ENCODE measurements at regions not wholly inside any gene's neighbourhood (a gene's known extent, or its start where the extent isn't known, plus 50 kb on each side); places are given as distances from the start of the nearest gene placed in this dataset.
A peak's percentile ranks its signal among the peaks of the same experiment; 100 is the strongest.

DNA sequence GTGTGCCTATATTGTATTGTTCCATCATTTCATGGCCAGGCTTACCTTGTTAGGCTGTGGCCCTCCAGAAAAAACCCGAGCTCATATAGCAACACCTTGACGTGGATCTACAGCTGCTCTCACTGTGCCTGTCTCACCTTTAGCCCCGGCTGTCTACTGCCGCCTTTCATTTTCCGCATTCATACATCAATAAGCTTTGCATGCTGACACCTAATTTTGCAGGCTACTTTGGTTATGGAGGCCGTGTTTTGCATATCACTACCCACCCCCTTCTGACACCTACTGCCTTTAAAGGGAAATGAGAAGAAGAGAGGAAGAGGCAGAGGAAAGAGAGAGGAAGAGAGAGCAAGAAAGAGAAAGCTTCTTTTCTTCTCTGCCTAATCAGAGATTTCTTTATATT, 702.9 kb downstream of the BCL11A start:
- TF ChIP-seq GATA3 (IDR thresholded peaks at IDR 0.05; ENCODE audit: low read depth, low read length) = no peak
- no peak for TF ChIP-seq GATA2 (IDR thresholded peaks at IDR 0.05; ENCODE audit: low read depth, low read length)

DNA sequence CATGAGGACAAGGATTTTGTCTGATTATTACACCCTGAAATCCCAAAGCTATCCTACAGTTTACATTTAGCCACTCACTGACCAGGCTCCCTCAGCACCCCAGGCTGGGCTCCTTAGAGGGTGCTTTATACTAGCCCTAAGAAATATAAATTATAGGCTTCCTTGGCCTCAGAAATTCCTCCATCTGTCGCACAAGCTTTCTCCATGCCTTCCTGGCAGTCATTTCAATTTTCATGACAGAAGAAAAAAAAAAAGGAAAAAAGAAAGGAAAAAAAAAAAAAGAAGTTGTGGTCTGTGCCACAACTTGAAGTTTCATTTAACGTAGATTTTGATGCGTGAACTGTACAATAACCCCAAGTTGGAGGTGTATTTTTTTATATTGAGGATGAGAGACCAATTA, 719.5 kb downstream of the BCL11A start:
- no peak for TF ChIP-seq GATA2 (IDR thresholded peaks at IDR 0.05; ENCODE audit: low read depth, low read length)
- no peak for TF ChIP-seq GATA3 (IDR thresholded peaks at IDR 0.05; ENCODE audit: low read depth, low read length)

- TF ChIP-seq GATA3 (IDR thresholded peaks at IDR 0.05; ENCODE audit: low read depth, low read length) (no peak), GATA2 (IDR thresholded peaks at IDR 0.05; ENCODE audit: low read depth, low read length) (no peak)
Measured at GRCh38 chr2:59830601-59831000, 722.9 kb downstream of the BCL11A start.

DNA sequence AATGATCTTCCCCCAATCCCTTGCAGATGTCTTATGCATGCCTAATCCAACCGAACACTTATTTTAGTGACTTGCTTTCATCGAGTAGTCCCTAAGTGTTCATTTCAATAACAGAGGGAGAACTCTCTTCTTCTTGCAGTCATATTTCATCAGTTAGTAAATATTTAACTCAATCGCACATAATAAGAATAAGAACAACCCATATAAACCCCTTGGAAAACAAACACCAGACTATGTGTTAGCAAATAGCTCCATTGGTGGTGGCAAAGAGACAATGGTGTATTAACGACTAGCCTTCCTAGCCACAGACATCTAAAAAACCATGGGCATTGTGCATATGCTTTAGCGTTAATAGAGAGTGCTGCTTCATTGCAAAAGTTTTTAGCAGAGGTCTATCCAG, 725.8 kb downstream of the BCL11A start:
- no peak for TF ChIP-seq GATA3 (IDR thresholded peaks at IDR 0.05; ENCODE audit: low read depth, low read length)
- TF ChIP-seq GATA2 (IDR thresholded peaks at IDR 0.05; ENCODE audit: low read depth, low read length) = no peak

- TF ChIP-seq GATA2 (IDR thresholded peaks at IDR 0.05; ENCODE audit: low read depth, low read length) = no peak
- no peak for TF ChIP-seq GATA3 (IDR thresholded peaks at IDR 0.05; ENCODE audit: low read depth, low read length)
Measured at GRCh38 chr2:59826177-59826576, 727.3 kb downstream of the BCL11A start.

DNA sequence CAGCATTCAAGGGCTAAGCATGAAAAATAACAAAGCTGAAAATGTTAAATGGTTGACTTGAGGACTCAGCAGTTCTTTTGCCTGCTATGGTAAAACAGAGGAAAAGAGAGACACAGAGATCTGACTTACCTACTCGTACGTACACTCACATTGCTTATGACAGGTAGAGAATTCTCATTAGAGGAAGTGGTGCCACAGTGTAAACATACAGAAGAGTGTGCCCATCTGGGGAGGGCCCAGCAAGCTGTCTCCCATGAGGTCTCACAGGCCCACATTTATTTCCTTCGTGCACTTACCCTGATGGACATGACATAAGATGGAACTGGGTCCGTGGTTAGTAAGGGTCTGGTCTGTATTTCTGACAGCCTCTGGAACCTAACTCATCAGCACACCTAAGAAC, 729.1 kb downstream of the BCL11A start:
- TF ChIP-seq GATA3 (IDR thresholded peaks at IDR 0.05; ENCODE audit: low read depth, low read length) (no peak), GATA2 (IDR thresholded peaks at IDR 0.05; ENCODE audit: low read depth, low read length) (no peak)

GRCh38 chr2:59816075-59816474, 737.4 kb downstream of the BCL11A start:
- TF ChIP-seq GATA2 (IDR thresholded peaks at IDR 0.05; ENCODE audit: low read depth, low read length) = no peak
- TF ChIP-seq GATA3 (IDR thresholded peaks at IDR 0.05; ENCODE audit: low read depth, low read length) = no peak

GRCh38 chr2:59806486-59806885, 747.0 kb downstream of the BCL11A start:
- TF ChIP-seq GATA3 (IDR thresholded peaks at IDR 0.05; ENCODE audit: low read depth, low read length) (no peak), GATA2 (IDR thresholded peaks at IDR 0.05; ENCODE audit: low read depth, low read length) (peak; percentile 38; the same call in 1 of the 2 replicates)

GRCh38 chr2:59804732-59805131, 748.7 kb downstream of the BCL11A start:
- no peak for TF ChIP-seq GATA2 (IDR thresholded peaks at IDR 0.05; ENCODE audit: low read depth, low read length)
- TF ChIP-seq GATA3 (IDR thresholded peaks at IDR 0.05; ENCODE audit: low read depth, low read length) = no peak

GRCh38 chr2:59803586-59803985, 749.9 kb downstream of the BCL11A start:
- TF ChIP-seq GATA3 (IDR thresholded peaks at IDR 0.05; ENCODE audit: low read depth, low read length) (no peak), GATA2 (IDR thresholded peaks at IDR 0.05; ENCODE audit: low read depth, low read length) (no peak)

DNA sequence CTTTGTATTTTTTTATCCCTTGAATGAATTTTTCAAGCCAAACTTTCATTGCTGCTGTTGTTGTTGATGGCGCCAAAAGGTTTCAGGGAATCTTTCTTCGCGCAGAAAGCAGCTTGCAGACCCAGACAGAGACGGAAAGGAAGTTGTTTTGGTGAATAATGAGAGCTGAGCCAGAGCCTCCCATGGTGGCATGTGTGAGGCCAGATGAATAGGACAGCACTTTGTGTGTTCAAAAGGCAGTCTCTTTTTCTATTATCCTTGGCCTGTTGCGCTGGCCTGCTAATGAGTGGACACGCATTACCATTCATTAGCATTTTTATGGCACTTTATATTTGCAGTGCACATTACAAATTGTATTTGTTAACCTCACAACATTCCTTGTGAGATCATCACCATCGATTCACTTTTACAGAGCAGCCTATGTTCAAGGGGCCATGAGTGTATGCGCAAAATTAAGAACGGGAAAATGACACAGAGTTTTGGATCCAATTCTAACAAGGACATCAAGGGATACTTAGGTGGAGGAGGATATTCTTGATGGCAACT, 754.7 kb downstream of the BCL11A start:
- TF ChIP-seq GATA3 (IDR thresholded peaks at IDR 0.05; ENCODE audit: low read depth, low read length) = no peak
- TF ChIP-seq GATA2 (IDR thresholded peaks at IDR 0.05; ENCODE audit: low read depth, low read length) = no peak

GRCh38 chr2:59791004-59791618, 762.3 kb downstream of the BCL11A start:
- no peak for TF ChIP-seq GATA2 (IDR thresholded peaks at IDR 0.05; ENCODE audit: low read depth, low read length)
- TF ChIP-seq GATA3 (IDR thresholded peaks at IDR 0.05; ENCODE audit: low read depth, low read length) = no peak

GRCh38 chr2:59790186-59791003, 763.1 kb downstream of the BCL11A start:
- TF ChIP-seq GATA3 (IDR thresholded peaks at IDR 0.05; ENCODE audit: low read depth, low read length) = no peak
- no peak for TF ChIP-seq GATA2 (IDR thresholded peaks at IDR 0.05; ENCODE audit: low read depth, low read length)

- TF ChIP-seq GATA3 (IDR thresholded peaks at IDR 0.05; ENCODE audit: low read depth, low read length) = no peak
- no peak for TF ChIP-seq GATA2 (IDR thresholded peaks at IDR 0.05; ENCODE audit: low read depth, low read length)
Measured at GRCh38 chr2:59789523-59789922, 763.9 kb downstream of the BCL11A start.

DNA sequence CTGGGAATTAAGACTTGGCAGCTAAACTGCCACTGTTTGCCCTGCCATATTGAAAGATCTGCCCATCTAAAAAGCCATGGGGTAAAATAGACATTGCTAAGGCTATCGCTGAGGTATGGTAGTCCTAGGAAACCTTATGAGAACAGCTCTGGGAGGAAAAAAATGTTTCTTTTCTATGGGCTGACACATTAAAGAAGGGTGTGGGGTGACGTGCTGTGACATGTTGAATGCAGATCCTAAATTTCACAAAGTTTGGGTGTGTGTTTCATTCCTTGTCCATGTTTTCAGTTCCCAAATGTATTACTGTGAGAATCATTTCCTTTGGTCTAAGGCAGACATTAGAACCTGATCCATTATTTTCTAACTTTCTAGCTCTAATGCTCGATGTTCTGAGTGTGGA, 766.4 kb downstream of the BCL11A start:
- TF ChIP-seq GATA3 (IDR thresholded peaks at IDR 0.05; ENCODE audit: low read depth, low read length) (no peak), GATA2 (IDR thresholded peaks at IDR 0.05; ENCODE audit: low read depth, low read length) (no peak)
